ENCODE measurements at regions not wholly inside any gene's neighbourhood (a gene's known extent, or its start where the extent isn't known, plus 50 kb on each side); places are given as distances from the start of the nearest gene placed in this dataset.
A peak's percentile ranks its signal among the peaks of the same experiment; 100 is the strongest.

DNA sequence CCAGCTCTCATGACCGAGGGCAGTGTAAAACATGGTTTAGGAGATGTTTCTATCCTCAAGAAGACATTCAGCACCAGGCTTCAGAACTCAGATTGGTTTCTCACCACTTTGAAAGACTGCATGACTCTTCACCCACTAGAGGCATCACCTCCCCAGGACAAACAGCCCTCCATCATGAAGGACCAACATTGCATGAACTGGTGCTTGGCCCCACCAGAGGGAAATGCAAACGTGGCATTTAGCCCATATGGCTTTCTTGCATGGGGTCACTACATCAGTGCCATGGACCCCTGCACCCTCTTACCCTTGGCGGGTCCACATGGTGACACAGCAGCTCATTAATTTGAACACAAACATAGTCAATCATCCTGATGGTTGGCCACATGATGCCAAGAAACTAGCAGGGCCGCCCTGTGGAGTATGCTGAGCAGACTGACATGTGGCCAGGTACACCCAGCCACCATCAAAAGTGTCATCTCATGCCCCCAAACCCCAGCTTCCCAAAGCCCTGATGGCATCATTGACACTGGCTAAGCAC, 129.5 kb upstream of the FSTL4 start:
- peak overlapping the region in 1 of 8 donors; percentile 56 for H3K4me3 Mint-ChIP-seq
- H3K27me3 Mint-ChIP-seq: peaks cover 0 to 8% (median 0%) of the 10 kb centered on the region in 3 donors
- H3K36me3 Mint-ChIP-seq: no peaks in the 10 kb centered on the region
- DNase-seq: no peak
- peak overlapping the region in 5 of 6 donors; percentile 29 to 94 (median 92) for H3K27ac Mint-ChIP-seq
- ATAC-seq (ENCODE audit: low read depth in 2 of 2): no peak
- H3K4me1 Mint-ChIP-seq: peaks cover 9 to 20% (median 13%) of the 10 kb centered on the region in 3 donors
- H3K9me3 Mint-ChIP-seq: no peaks in the 10 kb centered on the region

DNA sequence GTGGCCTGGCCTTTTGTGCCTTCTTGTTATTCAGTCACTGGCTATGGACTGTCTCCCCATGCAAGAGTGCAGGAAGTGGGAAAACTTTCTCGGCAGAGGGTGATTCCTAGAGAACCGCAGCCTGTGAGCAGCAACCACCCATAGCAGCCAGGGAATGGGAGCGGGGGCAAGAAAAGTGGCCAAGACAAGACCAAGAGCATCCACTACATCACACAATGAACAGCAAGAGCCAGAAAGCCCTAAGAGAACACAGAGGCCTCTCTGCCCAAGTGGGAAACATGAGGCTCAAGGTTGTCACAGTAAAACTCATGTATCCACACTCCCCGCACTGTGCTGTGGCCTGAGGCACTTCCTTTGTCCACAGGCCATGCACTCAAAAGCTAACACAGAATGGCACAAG, 129.1 kb upstream of the FSTL4 start:
- H3K4me3 Mint-ChIP-seq: peak overlapping the region in 1 of 8 donors; percentile 62

GRCh38 chr5:133739181-133739780, 126.9 kb upstream of the FSTL4 start:
- Mint-ChIP-seq H3K36me3 (no peaks in the 10 kb centered on the region), H3K27me3 (peaks cover 0 to 8% (median 0%) of the 10 kb centered on the region in 3 donors), H3K4me1 (peaks cover 9 to 18% (median 13%) of the 10 kb centered on the region in 3 donors), H3K4me3 (no peak overlapping the region), H3K9me3 (no peaks in the 10 kb centered on the region), H3K27ac (peak overlapping the region in 1 of 6 donors; percentile 86)
- ATAC-seq (ENCODE audit: low read depth in 2 of 2): no peak
- DNase-seq: no peak

More for the DNA sequence above, 129.1 kb upstream of the FSTL4 start:
- ATAC-seq (ENCODE audit: low read depth in 2 of 2) (no peak), DNase-seq (no peak)
- no peaks in the 10 kb centered on the region for H3K9me3 Mint-ChIP-seq
- peak overlapping the region in 2 of 6 donors; percentile 69 to 73 for H3K27ac Mint-ChIP-seq
- H3K36me3 Mint-ChIP-seq: no peaks in the 10 kb centered on the region
- H3K27me3 Mint-ChIP-seq: peaks cover 0 to 8% (median 0%) of the 10 kb centered on the region in 3 donors
- H3K4me1 Mint-ChIP-seq: peaks cover 9 to 20% (median 13%) of the 10 kb centered on the region in 3 donors

DNA sequence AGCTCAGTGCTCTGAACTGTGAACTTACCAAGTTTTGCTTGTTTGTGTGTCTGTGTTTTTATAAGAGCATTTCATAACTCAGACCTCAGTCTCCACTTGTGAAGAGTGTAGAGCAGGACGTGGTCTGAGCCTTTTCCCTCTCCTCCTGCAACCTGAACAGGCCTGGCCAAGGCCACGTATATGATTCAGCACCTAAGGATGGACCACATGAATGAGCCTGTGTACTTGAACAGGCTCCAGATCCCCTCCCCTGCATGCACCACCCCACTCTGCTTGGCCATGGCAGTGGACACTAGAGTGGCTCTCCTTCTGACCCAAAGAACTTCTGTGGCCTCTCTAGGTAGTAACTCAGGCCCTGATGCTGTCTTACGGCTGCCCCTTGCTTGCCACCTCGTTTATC, 125.9 kb upstream of the FSTL4 start:
- peaks cover 0 to 8% (median under 1%) of the 10 kb centered on the region in 3 donors for H3K27me3 Mint-ChIP-seq
- DNase-seq (no peak), ATAC-seq (ENCODE audit: low read depth in 2 of 2) (no peak)
- H3K36me3 Mint-ChIP-seq: no peaks in the 10 kb centered on the region
- peaks cover 9 to 13% (median 11%) of the 10 kb centered on the region in 3 donors for H3K4me1 Mint-ChIP-seq
- no peaks in the 10 kb centered on the region for H3K9me3 Mint-ChIP-seq
- no peak overlapping the region for H3K4me3 Mint-ChIP-seq
- peak overlapping the region in 1 of 6 donors; percentile 6 for H3K27ac Mint-ChIP-seq

GRCh38 chr5:133736512-133736911, 124.2 kb upstream of the FSTL4 start:
- Mint-ChIP-seq H3K4me3 (peak overlapping the region in 1 of 8 donors; percentile 24), H3K9me3 (no peaks in the 10 kb centered on the region), H3K4me1 (peaks cover 0 to 1% (median 0%) of the 10 kb centered on the region in 3 donors), H3K27me3 (peaks cover 0 to 9% (median 0%) of the 10 kb centered on the region in 3 donors), H3K36me3 (no peaks in the 10 kb centered on the region), H3K27ac (no peak overlapping the region)
- no peak for ATAC-seq (ENCODE audit: low read depth in 2 of 2)
- DNase-seq: no peak

DNA sequence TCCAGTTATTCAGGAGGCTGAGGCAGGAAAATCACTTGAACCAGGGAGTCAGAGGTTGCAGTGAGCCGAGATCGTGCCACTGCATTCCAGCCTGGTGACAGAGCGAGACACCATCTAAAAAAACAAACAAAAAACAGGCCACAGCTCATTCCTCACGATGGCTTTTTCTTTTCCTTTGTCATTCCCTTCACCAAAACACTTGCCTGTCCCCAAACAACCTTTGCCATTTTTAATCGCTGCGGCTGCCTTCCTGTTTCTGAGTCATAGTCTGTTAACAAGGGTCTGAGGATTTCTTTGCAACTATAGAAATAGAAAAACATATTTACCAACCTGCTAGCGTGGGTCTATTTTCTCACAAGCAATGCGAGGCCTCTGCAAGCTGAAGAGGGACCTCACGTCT, 123.0 kb upstream of the FSTL4 start:
- ATAC-seq (ENCODE audit: low read depth in 2 of 2) (no peak), DNase-seq (no peak)
- Mint-ChIP-seq H3K9me3 (peaks cover 0 to 11% (median 4%) of the 10 kb centered on the region in 7 donors), H3K27ac (no peak overlapping the region), H3K27me3 (peaks cover 0 to 9% (median 7%) of the 10 kb centered on the region in 3 donors), H3K4me1 (no peaks in the 10 kb centered on the region), H3K36me3 (peaks cover 0 to 7% of the 10 kb centered on the region in 2 donors), H3K4me3 (no peak overlapping the region)

DNA sequence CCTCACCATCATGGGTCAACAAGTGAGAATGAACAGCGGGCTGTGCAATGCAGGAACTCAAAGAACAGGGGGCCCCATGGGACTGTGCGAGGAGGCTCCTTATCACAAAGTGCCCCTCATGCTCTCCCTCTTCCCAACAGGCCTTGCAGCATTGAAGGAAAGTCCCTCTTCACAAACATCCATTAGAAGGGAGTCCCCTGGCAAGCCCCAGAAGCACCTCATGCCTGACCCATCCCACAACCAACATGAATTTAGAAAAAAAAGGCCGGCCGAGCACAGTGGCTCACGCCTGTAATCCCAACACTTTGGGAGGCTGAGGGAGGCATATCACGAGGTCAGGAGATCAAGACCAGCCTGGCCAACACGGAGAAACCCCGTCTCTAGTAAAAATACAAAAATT, 122.6 kb upstream of the FSTL4 start:
- H3K9me3 Mint-ChIP-seq: peaks cover under 1 to 15% (median 6%) of the 10 kb centered on the region in 7 donors
- DNase-seq (no peak), ATAC-seq (ENCODE audit: low read depth in 2 of 2) (no peak)
- peak overlapping the region in 1 of 6 donors; percentile 37 for H3K27ac Mint-ChIP-seq
- peaks cover 0 to 9% (median 9%) of the 10 kb centered on the region in 3 donors for H3K27me3 Mint-ChIP-seq
- H3K4me3 Mint-ChIP-seq: no peak overlapping the region
- no peaks in the 10 kb centered on the region for H3K4me1 Mint-ChIP-seq
- peaks cover 0 to 11% of the 10 kb centered on the region in 2 donors for H3K36me3 Mint-ChIP-seq

DNA sequence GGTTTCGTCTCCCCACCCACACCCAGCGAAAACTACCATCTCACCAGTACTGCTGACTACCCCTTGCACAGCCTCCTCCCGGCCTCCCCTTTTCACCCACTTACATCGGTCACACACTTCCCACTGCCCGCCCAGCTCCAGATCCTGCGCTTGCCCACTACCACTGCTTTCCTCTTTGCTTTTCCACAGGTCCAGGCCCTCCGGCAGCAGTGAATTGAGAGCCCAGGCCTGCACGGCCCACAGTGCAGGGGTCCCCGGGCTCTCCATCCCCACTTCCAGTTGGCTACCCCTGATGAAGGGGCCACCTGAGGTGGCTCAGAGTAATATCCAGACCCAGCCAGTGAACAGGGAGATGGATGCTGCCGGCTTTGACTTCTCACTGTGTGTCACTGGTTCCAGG, 120.2 kb upstream of the FSTL4 start:
- ATAC-seq (ENCODE audit: low read depth in 2 of 2) (no peak), DNase-seq (no peak)
- Mint-ChIP-seq H3K27ac (peak overlapping the region in 1 of 6 donors; percentile 12), H3K27me3 (peaks cover 0 to 27% (median 16%) of the 10 kb centered on the region in 3 donors), H3K36me3 (peaks cover 0 to 19% of the 10 kb centered on the region in 2 donors), H3K9me3 (peaks cover 5 to 17% (median 9%) of the 10 kb centered on the region in 7 donors), H3K4me3 (no peak overlapping the region), H3K4me1 (no peaks in the 10 kb centered on the region)

- peaks cover 0 to 30% (median 16%) of the 10 kb centered on the region in 3 donors for H3K27me3 Mint-ChIP-seq
- DNase-seq (no peak), ATAC-seq (ENCODE audit: low read depth in 2 of 2) (no peak)
- H3K9me3 Mint-ChIP-seq: peaks cover 5 to 17% (median 9%) of the 10 kb centered on the region in 7 donors
- H3K36me3 Mint-ChIP-seq: peaks cover 0 to 19% of the 10 kb centered on the region in 2 donors
- no peak overlapping the region for H3K27ac Mint-ChIP-seq
- H3K4me3 Mint-ChIP-seq: no peak overlapping the region
- no peaks in the 10 kb centered on the region for H3K4me1 Mint-ChIP-seq
Measured at GRCh38 chr5:133731951-133732350, 119.6 kb upstream of the FSTL4 start.

GRCh38 chr5:133730866-133731265, 118.5 kb upstream of the FSTL4 start:
- no peak overlapping the region for H3K27ac Mint-ChIP-seq
- ATAC-seq (ENCODE audit: low read depth in 2 of 2) (no peak), DNase-seq (no peak)
- H3K27me3 Mint-ChIP-seq: peaks cover 0 to 36% (median 26%) of the 10 kb centered on the region in 3 donors
- H3K9me3 Mint-ChIP-seq: peaks cover 5 to 17% (median 9%) of the 10 kb centered on the region in 7 donors
- peaks cover 0 to 19% of the 10 kb centered on the region in 2 donors for H3K36me3 Mint-ChIP-seq
- no peak overlapping the region for H3K4me3 Mint-ChIP-seq
- H3K4me1 Mint-ChIP-seq: no peaks in the 10 kb centered on the region

DNA sequence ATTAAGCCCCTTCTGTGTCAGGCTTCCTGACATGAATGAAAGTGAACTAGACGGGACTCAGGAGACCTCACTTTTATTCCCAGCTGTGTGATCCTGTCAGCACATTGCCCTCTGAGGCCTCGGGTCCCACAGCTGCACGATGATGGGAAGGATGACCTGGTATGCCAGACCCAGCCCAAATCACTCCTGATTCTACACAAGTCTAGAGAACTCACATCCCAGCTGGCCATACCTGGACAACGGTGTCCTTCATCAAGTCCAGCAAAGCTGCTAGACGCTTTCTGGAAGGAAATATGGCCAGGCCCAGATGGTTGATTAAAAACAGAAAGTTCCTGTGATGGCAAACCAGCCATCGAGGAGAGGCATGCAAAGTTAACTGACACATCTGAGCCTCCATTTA, 118.0 kb upstream of the FSTL4 start:
- H3K4me3 Mint-ChIP-seq: no peak overlapping the region
- peaks cover 0 to 19% of the 10 kb centered on the region in 2 donors for H3K36me3 Mint-ChIP-seq
- peaks cover 5 to 17% (median 9%) of the 10 kb centered on the region in 7 donors for H3K9me3 Mint-ChIP-seq
- no peaks in the 10 kb centered on the region for H3K4me1 Mint-ChIP-seq
- ATAC-seq (ENCODE audit: low read depth in 2 of 2) (no peak), DNase-seq (no peak)
- H3K27ac Mint-ChIP-seq: no peak overlapping the region
- H3K27me3 Mint-ChIP-seq: peaks cover 0 to 41% (median 26%) of the 10 kb centered on the region in 3 donors

GRCh38 chr5:133729800-133730199, 117.5 kb upstream of the FSTL4 start:
- Mint-ChIP-seq H3K27ac (no peak overlapping the region), H3K27me3 (peaks cover 0 to 45% (median 26%) of the 10 kb centered on the region in 3 donors), H3K36me3 (peaks cover 0 to 19% of the 10 kb centered on the region in 2 donors), H3K9me3 (peaks cover 5 to 17% (median 9%) of the 10 kb centered on the region in 7 donors), H3K4me1 (no peaks in the 10 kb centered on the region), H3K4me3 (no peak overlapping the region)
- ATAC-seq (ENCODE audit: low read depth in 2 of 2): no peak
- DNase-seq: no peak

GRCh38 chr5:133728475-133728874, 116.1 kb upstream of the FSTL4 start:
- no peaks in the 10 kb centered on the region for H3K4me1 Mint-ChIP-seq
- H3K27ac Mint-ChIP-seq: no peak overlapping the region
- peak overlapping the region in 1 of 8 donors; percentile 12 for H3K4me3 Mint-ChIP-seq
- peaks cover 0 to 19% of the 10 kb centered on the region in 2 donors for H3K36me3 Mint-ChIP-seq
- no peak for DNase-seq
- no peak for ATAC-seq (ENCODE audit: low read depth in 2 of 2)
- H3K9me3 Mint-ChIP-seq: peaks cover 5 to 17% (median 9%) of the 10 kb centered on the region in 7 donors
- peaks cover 0 to 45% (median 26%) of the 10 kb centered on the region in 3 donors for H3K27me3 Mint-ChIP-seq

- peak overlapping the region in 1 of 6 donors; percentile 54 for H3K27ac Mint-ChIP-seq
- H3K4me3 Mint-ChIP-seq: no peak overlapping the region
- H3K4me1 Mint-ChIP-seq: no peaks in the 10 kb centered on the region
- H3K9me3 Mint-ChIP-seq: peaks cover 9 to 21% (median 12%) of the 10 kb centered on the region in 7 donors
- DNase-seq: no peak
- peaks cover 0 to 45% (median 19%) of the 10 kb centered on the region in 3 donors for H3K27me3 Mint-ChIP-seq
- no peak for ATAC-seq (ENCODE audit: low read depth in 2 of 2)
- H3K36me3 Mint-ChIP-seq: peaks cover 0 to 23% of the 10 kb centered on the region in 2 donors
Measured at GRCh38 chr5:133727636-133728035, 115.3 kb upstream of the FSTL4 start.
